ENCODE measurements at regions not wholly inside any gene's neighbourhood (a gene's known extent, or its start where the extent isn't known, plus 50 kb on each side); places are given as distances from the start of the nearest gene placed in this dataset.

DNA sequence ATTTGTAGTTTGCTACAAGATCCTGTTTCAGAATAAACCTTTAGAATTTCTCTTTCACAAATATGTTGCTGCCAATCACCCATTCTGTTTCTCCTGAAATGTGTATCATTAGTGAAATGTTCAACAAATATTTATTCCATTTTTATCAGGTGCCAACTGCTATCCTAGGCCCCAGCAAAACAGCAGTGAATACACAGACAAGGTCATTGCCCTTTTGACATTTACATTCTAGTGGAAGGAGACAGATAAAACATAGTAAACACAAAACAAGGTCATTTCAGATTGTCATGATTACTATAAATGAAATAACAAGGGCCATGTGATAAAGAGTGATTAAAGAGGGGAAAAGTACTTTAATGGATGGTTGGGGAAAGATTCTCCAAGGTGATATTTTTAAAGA lies 404.8 kb upstream of the PHF14 start:
- no peak for DNase-seq (ENCODE audit: low read depth)
- no peak overlapping the region for H3K4me3 ChIP-seq (ENCODE audit: low read depth, low read length)
- TF ChIP-seq, protein P1, sequence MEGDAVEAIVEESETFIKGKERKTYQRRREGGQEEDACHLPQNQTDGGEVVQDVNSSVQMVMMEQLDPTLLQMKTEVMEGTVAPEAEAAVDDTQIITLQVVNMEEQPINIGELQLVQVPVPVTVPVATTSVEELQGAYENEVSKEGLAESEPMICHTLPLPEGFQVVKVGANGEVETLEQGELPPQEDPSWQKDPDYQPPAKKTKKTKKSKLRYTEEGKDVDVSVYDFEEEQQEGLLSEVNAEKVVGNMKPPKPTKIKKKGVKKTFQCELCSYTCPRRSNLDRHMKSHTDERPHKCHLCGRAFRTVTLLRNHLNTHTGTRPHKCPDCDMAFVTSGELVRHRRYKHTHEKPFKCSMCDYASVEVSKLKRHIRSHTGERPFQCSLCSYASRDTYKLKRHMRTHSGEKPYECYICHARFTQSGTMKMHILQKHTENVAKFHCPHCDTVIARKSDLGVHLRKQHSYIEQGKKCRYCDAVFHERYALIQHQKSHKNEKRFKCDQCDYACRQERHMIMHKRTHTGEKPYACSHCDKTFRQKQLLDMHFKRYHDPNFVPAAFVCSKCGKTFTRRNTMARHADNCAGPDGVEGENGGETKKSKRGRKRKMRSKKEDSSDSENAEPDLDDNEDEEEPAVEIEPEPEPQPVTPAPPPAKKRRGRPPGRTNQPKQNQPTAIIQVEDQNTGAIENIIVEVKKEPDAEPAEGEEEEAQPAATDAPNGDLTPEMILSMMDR (IDR thresholded peaks at IDR 0.05; ENCODE audit: insufficient read depth, low read length): no peak

GRCh38 chr7:10571759-10572158 lies 401.9 kb upstream of the PHF14 start:
- no peak for DNase-seq (ENCODE audit: low read depth)
- TF ChIP-seq, protein P1 (IDR thresholded peaks at IDR 0.05; ENCODE audit: insufficient read depth, low read length): no peak
- no peak overlapping the region for H3K4me3 ChIP-seq (ENCODE audit: low read depth, low read length)

DNA sequence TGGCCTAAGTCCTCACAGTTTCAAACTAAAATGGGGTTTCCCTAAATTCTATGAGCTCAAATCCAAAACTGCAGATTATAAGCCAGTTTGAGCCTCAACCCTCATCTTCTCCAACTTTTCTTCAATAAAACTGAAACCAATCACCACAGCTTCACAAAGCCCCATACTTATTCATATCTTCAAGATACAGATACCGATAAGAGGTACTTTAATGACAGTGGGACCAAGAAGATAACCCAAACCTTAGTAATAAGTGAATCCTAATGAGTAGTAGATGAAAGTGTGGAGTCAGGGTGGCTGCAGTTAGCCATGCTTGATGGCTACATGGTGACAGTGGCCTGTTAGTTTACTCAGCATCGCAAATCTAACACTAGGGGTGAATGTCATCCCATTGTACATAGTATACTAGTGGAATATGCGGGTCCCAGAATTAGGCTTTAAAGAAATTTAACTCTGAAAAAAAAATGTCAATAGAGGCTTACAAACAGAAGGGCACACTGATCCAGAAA lies 395.8 kb upstream of the PHF14 start:
- H3K4me3 ChIP-seq (ENCODE audit: low read depth, low read length): no peak overlapping the region
- TF ChIP-seq, protein P1 (IDR thresholded peaks at IDR 0.05; ENCODE audit: insufficient read depth, low read length): no peak
- DNase-seq (ENCODE audit: low read depth): no peak

- TF ChIP-seq, protein P1 (IDR thresholded peaks at IDR 0.05; ENCODE audit: insufficient read depth, low read length): no peak
- H3K4me3 ChIP-seq (ENCODE audit: low read depth, low read length): no peak overlapping the region
- DNase-seq (ENCODE audit: low read depth): no peak
Observed at GRCh38 chr7:10579561-10579960, 394.1 kb upstream of the PHF14 start.

DNA sequence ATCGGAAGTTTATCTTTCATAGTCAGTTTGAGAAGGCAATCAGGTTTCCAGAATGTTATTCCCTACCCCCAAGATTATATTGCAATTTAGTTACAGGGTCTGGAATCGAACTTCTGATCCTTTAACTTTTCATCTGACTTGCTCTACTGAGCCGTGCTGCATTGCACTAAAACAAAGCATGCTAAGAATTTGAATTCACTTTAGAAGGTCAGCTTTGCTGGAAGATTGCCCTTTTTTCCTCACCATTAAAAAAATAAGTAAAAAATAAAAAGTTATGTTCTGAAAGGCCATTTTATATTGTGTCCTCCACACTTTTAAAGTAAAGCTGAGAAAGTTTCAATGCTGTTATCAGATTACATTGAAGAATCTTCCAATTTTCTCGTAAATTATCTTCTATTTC lies 388.8 kb upstream of the PHF14 start:
- TF ChIP-seq, protein P1 (IDR thresholded peaks at IDR 0.05; ENCODE audit: insufficient read depth, low read length): no peak
- no peak for DNase-seq (ENCODE audit: low read depth)
- H3K4me3 ChIP-seq (ENCODE audit: low read depth, low read length): no peak overlapping the region

- TF ChIP-seq, protein P1 (IDR thresholded peaks at IDR 0.05; ENCODE audit: insufficient read depth, low read length): no peak
- no peak for DNase-seq (ENCODE audit: low read depth)
- no peak overlapping the region for H3K4me3 ChIP-seq (ENCODE audit: low read depth, low read length)
Observed at GRCh38 chr7:10588084-10588483, 385.6 kb upstream of the PHF14 start.

- no peak overlapping the region for H3K4me3 ChIP-seq (ENCODE audit: low read depth, low read length)
- no peak for DNase-seq (ENCODE audit: low read depth)
Observed at GRCh38 chr7:10592604-10593003, 381.1 kb upstream of the PHF14 start.

More at GRCh38 chr7:10592604-10593003, 381.1 kb upstream of the PHF14 start:
- TF ChIP-seq, protein P1 (IDR thresholded peaks at IDR 0.05; ENCODE audit: insufficient read depth, low read length): no peak
